ENCODE measurements at regions not wholly inside any gene's neighbourhood (a gene's known extent, or its start where the extent isn't known, plus 50 kb on each side); places are given as distances from the start of the nearest gene placed in this dataset.
"Not testable (repeated sequence)": the region's sequence is repeated elsewhere in the genome, so short reads cannot be mapped to it uniquely, and the experiment has no call there.

DNA sequence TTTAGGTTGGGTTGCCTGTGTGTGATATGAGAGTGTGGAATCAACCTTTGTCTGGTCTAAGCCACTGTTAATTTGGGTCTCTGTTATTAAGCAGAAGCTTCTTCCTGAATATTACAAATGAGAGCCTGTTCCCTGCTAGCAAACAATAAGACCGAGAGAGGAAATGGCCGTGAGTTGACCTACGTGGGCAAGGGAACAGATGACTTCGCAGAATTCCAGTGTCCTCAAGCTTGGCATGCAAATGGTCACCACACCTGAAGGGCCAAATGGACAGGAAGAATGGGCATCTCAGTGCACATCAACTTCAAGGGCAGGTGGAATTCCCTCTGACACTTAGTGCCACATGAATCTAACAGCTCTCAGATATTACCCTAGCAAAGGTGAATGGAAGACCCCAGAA lies 250.8 kb upstream of the FOXF1 start:
- no peak for DNase-seq (ENCODE audit: low spot score)
- no peaks in the 10 kb centered on the region for H3K27me3 ChIP-seq (replicated peaks; ENCODE audit: insufficient read depth)
- H3K9me3 ChIP-seq = peaks cover 7% of the 10 kb centered on the region
- no peaks in the 10 kb centered on the region for H3K4me1 ChIP-seq (ENCODE audit: control insufficient read depth in 1 of 2, low read depth in 2 of 2)
- no peaks in the 10 kb centered on the region for H3K36me3 ChIP-seq
- H3K4me3 ChIP-seq = no peak overlapping the region
- H3K27ac ChIP-seq = no peak overlapping the region
- no peak for ATAC-seq (ENCODE audit: insufficient number of reproducible peaks, low FRiP score, low read depth)
- no peak for TF ChIP-seq CTCF (IDR thresholded peaks at IDR 0.05)

DNA sequence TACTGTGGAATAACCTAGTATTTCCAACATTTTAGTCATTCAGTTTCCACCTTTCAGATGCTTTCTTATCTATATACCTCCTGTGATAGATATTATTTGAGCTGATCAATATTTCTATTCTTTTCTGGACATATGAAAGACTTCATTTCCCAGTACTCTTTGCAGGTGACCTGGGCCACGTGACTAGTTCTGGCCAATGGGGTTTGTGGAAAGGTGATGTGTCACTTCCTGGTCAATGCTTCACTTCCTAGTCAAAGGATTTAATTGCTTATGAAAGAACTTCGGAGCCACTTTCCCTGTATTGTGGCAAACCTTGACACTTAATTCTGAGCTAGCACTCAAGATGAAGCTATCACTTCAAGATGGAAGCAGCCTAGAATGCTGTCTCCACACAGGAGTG lies 248.9 kb upstream of the FOXF1 start:
- Histone ChIP-seq H3K27ac (no peak overlapping the region), H3K36me3 (no peaks in the 10 kb centered on the region), H3K4me1 (ENCODE audit: control insufficient read depth in 1 of 2, low read depth in 2 of 2) (no peaks in the 10 kb centered on the region), H3K9me3 (no peaks in the 10 kb centered on the region), H3K27me3 (replicated peaks; ENCODE audit: insufficient read depth) (no peaks in the 10 kb centered on the region), H3K4me3 (no peak overlapping the region)
- DNase-seq (ENCODE audit: low spot score) (no peak), ATAC-seq (ENCODE audit: insufficient number of reproducible peaks, low FRiP score, low read depth) (no peak)
- TF ChIP-seq CTCF (IDR thresholded peaks at IDR 0.05) = no peak

DNA sequence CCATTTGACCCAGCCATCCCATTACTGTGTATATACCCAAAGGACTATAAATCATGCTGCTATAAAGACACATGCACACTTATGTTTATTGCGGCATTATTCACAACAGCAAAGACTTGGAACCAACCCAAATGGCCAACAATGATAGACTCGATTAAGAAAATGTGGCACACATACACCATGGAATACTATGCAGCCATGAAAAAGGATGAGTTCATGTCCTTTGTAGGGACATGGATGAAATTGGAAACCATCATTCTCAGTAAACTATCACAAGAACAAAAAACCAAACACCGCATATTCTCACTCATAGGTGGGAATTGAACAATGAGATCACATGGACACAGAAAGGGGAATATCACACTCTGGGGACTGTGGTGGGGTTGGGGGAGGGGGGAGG lies 242.7 kb upstream of the FOXF1 start:
- not testable (repeated sequence) for H3K27ac ChIP-seq; H3K27me3 ChIP-seq (replicated peaks; ENCODE audit: insufficient read depth); H3K36me3 ChIP-seq; ATAC-seq (ENCODE audit: insufficient number of reproducible peaks, low FRiP score, low read depth); DNase-seq (ENCODE audit: low spot score); H3K4me3 ChIP-seq; H3K4me1 ChIP-seq (ENCODE audit: control insufficient read depth in 1 of 2, low read depth in 2 of 2); H3K9me3 ChIP-seq

GRCh38 chr16:86270696-86271095 lies 239.6 kb upstream of the FOXF1 start:
- no peak for TF ChIP-seq CTCF (IDR thresholded peaks at IDR 0.05)
- H3K27ac ChIP-seq = no peak overlapping the region
- no peak for ATAC-seq (ENCODE audit: insufficient number of reproducible peaks, low FRiP score, low read depth)

DNA sequence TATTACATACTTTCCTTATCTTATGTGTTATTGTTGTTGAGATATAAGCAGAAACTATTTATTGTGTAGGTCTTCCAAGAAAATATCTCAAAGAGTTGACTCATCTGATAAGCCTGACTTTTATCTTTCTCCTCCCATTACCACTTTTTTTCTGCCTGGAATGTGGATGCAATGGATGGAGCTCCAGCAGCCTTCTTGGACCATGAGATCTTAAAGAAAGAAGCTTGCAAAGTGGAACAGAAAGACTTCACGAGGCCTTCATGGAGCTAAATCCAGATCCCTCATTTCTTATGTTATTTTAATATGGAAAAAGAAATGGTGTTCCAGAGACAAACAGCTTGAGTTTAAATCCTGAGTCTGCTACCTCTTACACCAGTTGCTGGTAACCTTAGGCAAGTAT lies 237.6 kb upstream of the FOXF1 start:
- no peak for ATAC-seq (ENCODE audit: insufficient number of reproducible peaks, low FRiP score, low read depth)
- TF ChIP-seq CTCF (IDR thresholded peaks at IDR 0.05) = no peak

More at GRCh38 chr16:86270696-86271095, 239.6 kb upstream of the FOXF1 start:
- no peak for DNase-seq (ENCODE audit: low spot score)
- Histone ChIP-seq H3K27me3 (replicated peaks; ENCODE audit: insufficient read depth) (no peaks in the 10 kb centered on the region), H3K9me3 (no peaks in the 10 kb centered on the region), H3K36me3 (no peaks in the 10 kb centered on the region), H3K4me3 (no peak overlapping the region), H3K4me1 (ENCODE audit: control insufficient read depth in 1 of 2, low read depth in 2 of 2) (no peaks in the 10 kb centered on the region)

DNA sequence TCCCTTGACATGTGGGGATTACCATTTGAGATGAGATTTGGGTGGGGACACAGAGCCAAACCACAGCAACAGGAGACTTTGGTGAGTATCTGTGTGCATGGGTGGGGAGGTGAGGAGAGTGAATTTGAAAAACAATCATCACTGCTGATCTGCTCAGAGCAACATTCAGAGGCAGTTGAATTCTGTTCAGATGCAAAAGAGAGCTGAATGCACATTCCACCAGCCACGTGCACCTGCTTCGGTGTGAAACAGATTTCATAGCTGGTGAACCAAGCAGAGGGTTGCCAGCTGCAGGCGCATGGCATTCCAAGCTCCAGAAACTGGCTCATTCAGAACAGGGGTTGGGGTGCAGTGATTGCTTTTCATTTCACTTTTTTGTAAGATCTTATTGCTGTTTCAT lies 233.1 kb upstream of the FOXF1 start:
- DNase-seq (ENCODE audit: low spot score) (no peak), ATAC-seq (ENCODE audit: insufficient number of reproducible peaks, low FRiP score, low read depth) (no peak)
- no peaks in the 10 kb centered on the region for H3K4me1 ChIP-seq (ENCODE audit: control insufficient read depth in 1 of 2, low read depth in 2 of 2)
- H3K27me3 ChIP-seq (replicated peaks; ENCODE audit: insufficient read depth) = no peaks in the 10 kb centered on the region
- no peak overlapping the region for H3K4me3 ChIP-seq
- no peaks in the 10 kb centered on the region for H3K36me3 ChIP-seq
- no peak overlapping the region for H3K27ac ChIP-seq
- no peaks in the 10 kb centered on the region for H3K9me3 ChIP-seq
- TF ChIP-seq CTCF (IDR thresholded peaks at IDR 0.05) = no peak

More for the DNA sequence above, 237.6 kb upstream of the FOXF1 start:
- Histone ChIP-seq H3K9me3 (no peaks in the 10 kb centered on the region), H3K27ac (no peak overlapping the region), H3K4me1 (ENCODE audit: control insufficient read depth in 1 of 2, low read depth in 2 of 2) (no peaks in the 10 kb centered on the region), H3K36me3 (no peaks in the 10 kb centered on the region), H3K27me3 (replicated peaks; ENCODE audit: insufficient read depth) (no peaks in the 10 kb centered on the region), H3K4me3 (no peak overlapping the region)
- no peak for DNase-seq (ENCODE audit: low spot score)

GRCh38 chr16:86277859-86278258 lies 232.5 kb upstream of the FOXF1 start:
- not testable (repeated sequence) for H3K4me3 ChIP-seq; DNase-seq (ENCODE audit: low spot score); H3K9me3 ChIP-seq; H3K4me1 ChIP-seq (ENCODE audit: control insufficient read depth in 1 of 2, low read depth in 2 of 2); H3K36me3 ChIP-seq; H3K27me3 ChIP-seq (replicated peaks; ENCODE audit: insufficient read depth); ATAC-seq (ENCODE audit: insufficient number of reproducible peaks, low FRiP score, low read depth); H3K27ac ChIP-seq
